HG02938 (cell line): ENCODE measurements at regions not wholly inside any gene's neighbourhood (a gene's known extent, or its start where the extent isn't known, plus 50 kb on each side); places are given as distances from the start of the nearest gene placed in this dataset.

Experiments
- ATAC-seq: cut with Tn5 transposase; IDR thresholded peaks from one replicate; pipeline ENCODE4 v1.9.1; 2021; ENCODE audit warnings: mild to moderate bottlenecking, moderate library complexity; ENCODE audit not compliant: unreplicated experiment

- no peak for ATAC-seq
These were observed 286.5 kb upstream of the MARCKS start for GRCh38 chr6:113570641-113571040.

- no peak for ATAC-seq
These were observed 283.0 kb upstream of the MARCKS start for GRCh38 chr6:113574147-113574546.

GRCh38 chr6:113576310-113576709 lies 280.8 kb upstream of the MARCKS start:
- ATAC-seq, result no peak

- ATAC-seq, result no peak
These were observed 278.5 kb upstream of the MARCKS start for GRCh38 chr6:113578691-113579090.

GRCh38 chr6:113584767-113585166 lies 272.4 kb upstream of the MARCKS start:
- no peak for ATAC-seq

- no peak for ATAC-seq
These were observed 271.9 kb upstream of the MARCKS start for GRCh38 chr6:113585246-113585645.

- no peak for ATAC-seq
These were observed 270.6 kb upstream of the MARCKS start for GRCh38 chr6:113586413-113587077.

GRCh38 chr6:113587078-113587699 lies 270.0 kb upstream of the MARCKS start:
- ATAC-seq, result no peak

- ATAC-seq, result no peak
These were observed 268.5 kb upstream of the MARCKS start for GRCh38 chr6:113588646-113589045.

- ATAC-seq, result no peak
These were observed 265.0 kb upstream of the MARCKS start for GRCh38 chr6:113591896-113592827.

- no peak for ATAC-seq
These were observed 262.4 kb upstream of the MARCKS start for GRCh38 chr6:113594726-113595125.

GRCh38 chr6:113595911-113596376 lies 261.2 kb upstream of the MARCKS start:
- no peak for ATAC-seq

- no peak for ATAC-seq
These were observed 260.5 kb upstream of the MARCKS start for GRCh38 chr6:113596387-113597230.

GRCh38 chr6:113597231-113597583 lies 259.9 kb upstream of the MARCKS start:
- ATAC-seq, result no peak

GRCh38 chr6:113598786-113599185 lies 258.4 kb upstream of the MARCKS start:
- no peak for ATAC-seq

- no peak for ATAC-seq
These were observed 257.7 kb upstream of the MARCKS start for GRCh38 chr6:113599444-113599843.

- no peak for ATAC-seq
These were observed 256.4 kb upstream of the MARCKS start for GRCh38 chr6:113600551-113601339.

- no peak for ATAC-seq
These were observed 249.2 kb upstream of the MARCKS start for GRCh38 chr6:113607821-113608545.

GRCh38 chr6:113610377-113610988 lies 246.7 kb upstream of the MARCKS start:
- no peak for ATAC-seq
